Endothelial cell of umbilical vein (primary cell): ENCODE measurements at regions not wholly inside any gene's neighbourhood (a gene's known extent, or its start where the extent isn't known, plus 50 kb on each side); places are given as distances from the start of the nearest gene placed in this dataset.
A peak's percentile ranks its signal among the peaks of the same experiment; 100 is the strongest.

Source experiments
- BruUV-seq: library from RNA; stranded (reverse); fragments of 400-500 nt; replicated peaks from 2 replicates; lab custom pipeline; 2021; lab: Mats Ljungman, UMichigan
- CTCF ChIA-PET: fragments of 300-600, 350-600 bp; sonication (Branson Sonifier 250); formaldehyde crosslinking; loops from one replicate; lab custom pipeline; 2021; ENCODE audit warnings: antibody characterized with exemption, inconsistent platforms; lab: Charles Lee
- POLR2A ChIA-PET: fragments of 300-600, 350-600 bp; sonication (Branson Sonifier 250); formaldehyde crosslinking; loops from one replicate; lab custom pipeline; 2021; ENCODE audit warnings: antibody characterized with exemption, inconsistent platforms; lab: Charles Lee
- DNase-seq: peaks from one replicate; pipeline ENCODE4 v3.0.0-alpha.2; 2011; ENCODE audit warnings: low read depth, low spot score
- FAIRE-seq: peaks from 2 replicates; lab custom pipeline; 2011; peaks lifted over from hg19 to GRCh38; lab: Jason Lieb, UNC
- H2AFZ ChIP-seq: 2 replicates; pipeline ENCODE4 v1.6.0; 2012; ENCODE audit warnings: low read depth, low read length, control low read depth, inconsistent platforms
- H3K27ac ChIP-seq: 2 replicates; pipeline ENCODE4 v1.5.1; 2011; ENCODE audit warnings: low read depth, mild to moderate bottlenecking, control low read depth, low read length, moderate library complexity; ENCODE audit not compliant: insufficient read depth
- H3K27me3 ChIP-seq, 2 experiments: 2 replicates each; pipeline versions ENCODE4 v1.6.0 to v1.6.1; 2011; ENCODE audit warnings: low read length in 2 of 2, mixed read lengths in 1 of 2; ENCODE audit not compliant: control insufficient read depth in 2 of 2, insufficient read depth in 2 of 2
- H3K36me3 ChIP-seq, 2 experiments: 2 replicates in 1 of 2; 3 replicates in 1 of 2; pipeline ENCODE4 v1.5.1; 2011; ENCODE audit warnings: low read length in 2 of 2, mild to moderate bottlenecking in 1 of 2, moderate library complexity in 1 of 2; ENCODE audit not compliant: control insufficient read depth in 2 of 2, insufficient read depth in 2 of 2; ENCODE audit errors: extremely low read depth in 1 of 2
- H3K4me1 ChIP-seq: 3 replicates; pipeline ENCODE4 v1.5.1; 2011; ENCODE audit warnings: mild to moderate bottlenecking, low read length; ENCODE audit not compliant: control insufficient read depth, insufficient read depth; ENCODE audit errors: extremely low read depth
- H3K4me2 ChIP-seq: 2 replicates; pipeline ENCODE4 v1.6.1; 2011; ENCODE audit warnings: low read length, control low read depth, mixed read lengths; ENCODE audit not compliant: insufficient read depth
- H3K4me3 ChIP-seq, 3 experiments: fragments of 200-600 bp in 1 of 3; sonication (generic), shearing (Covaris generic) in 1 of 3; replicated peaks in 1 of 3; 2 replicates each; pipeline ENCODE4 v1.5.1; 2011 to 2016; ENCODE audit warnings: control low read depth in 3 of 3, low read length in 3 of 3, mild to moderate bottlenecking in 2 of 3, inconsistent platforms in 1 of 3, low read depth in 1 of 3, moderate library complexity in 1 of 3; ENCODE audit not compliant: insufficient read depth in 1 of 3
- H3K79me2 ChIP-seq: 2 replicates; pipeline ENCODE4 v1.6.0; 2012; ENCODE audit warnings: low read length, inconsistent platforms; ENCODE audit not compliant: control insufficient read depth, insufficient read depth
- H3K9ac ChIP-seq: replicated peaks from 2 replicates; pipeline ENCODE3; 2011; ENCODE audit warnings: low read length, control low read depth; ENCODE audit not compliant: insufficient read depth; ENCODE audit errors: extremely low read depth
- H3K9me1 ChIP-seq: replicated peaks from 3 replicates; pipeline ENCODE4 v1.6.0; 2011; ENCODE audit warnings: mild to moderate bottlenecking, low read length; ENCODE audit not compliant: control insufficient read depth, insufficient read depth; ENCODE audit errors: extremely low read depth
- H3K9me3 ChIP-seq: replicated peaks from 2 replicates; pipeline ENCODE4 v1.5.1; 2012; ENCODE audit warnings: low read length, inconsistent platforms; ENCODE audit not compliant: control insufficient read depth, insufficient read depth
- H4K20me1 ChIP-seq: replicated peaks from 2 replicates; pipeline ENCODE3; 2011; ENCODE audit warnings: mild to moderate bottlenecking, low read length; ENCODE audit not compliant: control insufficient read depth, insufficient read depth; ENCODE audit errors: extremely low read depth
- EZH2 ChIP-seq: IDR thresholded peaks from 2 replicates; pipeline ENCODE4 v1.6.1; 2012; ENCODE audit warnings: borderline replicate concordance, low read depth, mild to moderate bottlenecking, moderate library complexity, low read length, inconsistent platforms; ENCODE audit not compliant: severe bottlenecking
- FOS ChIP-seq: IDR thresholded peaks from 2 replicates; pipeline ENCODE4 v1.6.1; 2011; ENCODE audit warnings: mild to moderate bottlenecking, low read length, moderate library complexity, borderline replicate concordance; ENCODE audit not compliant: insufficient read depth
- GATA2 ChIP-seq: IDR thresholded peaks from 2 replicates; pipeline ENCODE4 v1.7.0; 2011; ENCODE audit warnings: low read depth, mild to moderate bottlenecking, moderate library complexity, mixed read lengths, low read length; ENCODE audit not compliant: insufficient read length, insufficient read depth
- JUN ChIP-seq: IDR thresholded peaks from 2 replicates; pipeline ENCODE4 v1.6.1; 2011; ENCODE audit warnings: borderline replicate concordance, low read depth; ENCODE audit not compliant: insufficient read length, insufficient read depth
- POLR2A ChIP-seq: IDR thresholded peaks from 2 replicates; pipeline ENCODE4 v1.6.1; 2012; ENCODE audit warnings: low read depth, mild to moderate bottlenecking, control low read depth, low read length
- dilution Hi-C: fragments of 300-500 bp; cut with MboI; formaldehyde crosslinking; loops from one replicate; pipeline ENCODE4 v1.15.0; 2019; ENCODE audit warnings: low sequenced_read_pairs; ENCODE audit not compliant: extremely low pct_ligation_motif_present
- intact Hi-C: fragments of 100-400 bp; cut with micrococcal nuclease; formaldehyde crosslinking; loops from one replicate; pipeline ENCODE4 v1.10.0; 2022
- TF ChIP-seq, protein P1 (sequence below): IDR thresholded peaks from 2 replicates; pipeline ENCODE4 v1.6.1; 2011; ENCODE audit not compliant: insufficient read depth, insufficient read length
- TF ChIP-seq, protein P2 (sequence below), 2 donors: IDR thresholded peaks; 1 replicate in 1 of 2; 2 replicates in 1 of 2; pipeline ENCODE4 v1.5.1; 2011; ENCODE audit warnings: low read length in 2 of 2, mild to moderate bottlenecking in 2 of 2, moderate library complexity in 2 of 2, control low read depth in 1 of 2, inconsistent platforms in 1 of 2, low read depth in 1 of 2; ENCODE audit not compliant: insufficient read depth in 1 of 2; ENCODE audit errors: extremely low read depth in 1 of 2

DNA sequence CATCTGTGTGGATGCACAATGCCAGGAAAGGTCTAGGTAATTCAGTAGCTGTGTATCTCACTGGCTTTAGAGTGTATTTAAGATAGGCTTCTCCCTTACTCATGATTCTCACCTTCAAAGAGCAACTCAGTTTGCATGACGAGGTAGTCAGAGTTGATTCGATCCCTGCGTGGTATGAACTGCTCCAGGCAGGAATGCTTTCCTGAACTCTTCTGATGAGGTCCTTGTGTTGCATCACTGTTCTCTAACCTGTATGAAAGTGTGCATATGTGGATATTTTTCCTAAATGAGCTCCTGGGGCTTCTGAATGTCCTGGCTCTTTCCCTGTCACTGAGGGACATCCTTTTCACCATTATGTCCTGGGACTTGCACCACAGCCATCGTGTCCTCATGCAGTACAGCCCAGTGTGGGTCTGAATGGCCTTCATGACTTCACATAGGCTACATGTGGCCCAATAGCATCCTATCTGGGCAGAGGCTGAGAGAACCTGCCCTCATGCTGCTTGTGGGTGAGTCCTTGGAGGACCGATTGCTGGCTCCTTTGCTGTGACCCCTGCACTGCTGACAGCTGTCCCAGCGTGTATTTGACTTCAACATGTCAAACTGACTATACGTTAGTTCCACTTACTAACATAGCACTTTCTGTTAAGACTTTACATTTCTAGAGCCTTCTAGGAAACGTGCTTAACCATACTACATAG is 65.3 kb upstream of the WDR1 start:
- dilution Hi-C loops, result no loop called here
- FAIRE-seq, result no peak
- Histone ChIP-seq H3K4me2 (peak overlapping the region; percentile 54), H3K79me2 (no peaks in the 10 kb centered on the region), H3K9ac (peak overlapping the region; percentile 28), H3K9me3 (no peaks in the 10 kb centered on the region), H3K4me1 (peaks cover 18% of the 10 kb centered on the region), H3K27ac (peak overlapping the region; percentile 87), H3K36me3 (no peaks in the 10 kb centered on the region), H3K27me3 (no peaks in the 10 kb centered on the region), H3K9me1 (no peaks in the 10 kb centered on the region), H4K20me1 (no peaks in the 10 kb centered on the region), H2AFZ (no peak overlapping the region), H3K4me3 (no peak overlapping the region)
- no peak for DNase-seq
- ChIA-PET CTCF (interaction anchor here (0.9 to 1.9 kb wide), 6 partner anchors 9 to 345 kb away, joined by 3 to 16 read pairs (median 6); no protein-coding TSS in a partner anchor), POLR2A (interaction anchor here (0.6 to 1.2 kb wide), 2 partner anchors 9 to 76 kb away, joined by 3 to 6 read pairs; no protein-coding TSS in a partner anchor)
- no TSS peak for BruUV-seq
- TF ChIP-seq FOS (no peak), GATA2 (no peak), POLR2A (no peak), JUN (no peak), EZH2 (no peak)
- TF ChIP-seq, protein P1, sequence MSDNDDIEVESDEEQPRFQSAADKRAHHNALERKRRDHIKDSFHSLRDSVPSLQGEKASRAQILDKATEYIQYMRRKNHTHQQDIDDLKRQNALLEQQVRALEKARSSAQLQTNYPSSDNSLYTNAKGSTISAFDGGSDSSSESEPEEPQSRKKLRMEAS, result no peak
- TF ChIP-seq, protein P2, sequence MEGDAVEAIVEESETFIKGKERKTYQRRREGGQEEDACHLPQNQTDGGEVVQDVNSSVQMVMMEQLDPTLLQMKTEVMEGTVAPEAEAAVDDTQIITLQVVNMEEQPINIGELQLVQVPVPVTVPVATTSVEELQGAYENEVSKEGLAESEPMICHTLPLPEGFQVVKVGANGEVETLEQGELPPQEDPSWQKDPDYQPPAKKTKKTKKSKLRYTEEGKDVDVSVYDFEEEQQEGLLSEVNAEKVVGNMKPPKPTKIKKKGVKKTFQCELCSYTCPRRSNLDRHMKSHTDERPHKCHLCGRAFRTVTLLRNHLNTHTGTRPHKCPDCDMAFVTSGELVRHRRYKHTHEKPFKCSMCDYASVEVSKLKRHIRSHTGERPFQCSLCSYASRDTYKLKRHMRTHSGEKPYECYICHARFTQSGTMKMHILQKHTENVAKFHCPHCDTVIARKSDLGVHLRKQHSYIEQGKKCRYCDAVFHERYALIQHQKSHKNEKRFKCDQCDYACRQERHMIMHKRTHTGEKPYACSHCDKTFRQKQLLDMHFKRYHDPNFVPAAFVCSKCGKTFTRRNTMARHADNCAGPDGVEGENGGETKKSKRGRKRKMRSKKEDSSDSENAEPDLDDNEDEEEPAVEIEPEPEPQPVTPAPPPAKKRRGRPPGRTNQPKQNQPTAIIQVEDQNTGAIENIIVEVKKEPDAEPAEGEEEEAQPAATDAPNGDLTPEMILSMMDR (IDR thresholded peaks at IDR 0.05; ENCODE audit: extremely low read depth in 1 of 2, insufficient read depth in 1 of 2, low read depth in 1 of 2, low read length in 2 of 2), result no peak
- intact Hi-C loops, result loop anchor here (1.0 kb wide), 1 partner anchor 348 kb away; no protein-coding TSS in a partner anchor
